ENCODE measurements at regions not wholly inside any gene's neighbourhood (a gene's known extent, or its start where the extent isn't known, plus 50 kb on each side); places are given as distances from the start of the nearest gene placed in this dataset.

GRCh38 chr5:73994963-73995362 lies 369.0 kb downstream of the ARHGEF28 start:
- DNase-seq (ENCODE audit: low read depth, low spot score): no peak

All from smooth muscle cell of the brain vasculature (primary cell).